Activated gamma-delta T cell treated with Interleukin-2 at 50 U/mL for 16 hours (primary cell): ENCODE measurements at regions not wholly inside any gene's neighbourhood (a gene's known extent, or its start where the extent isn't known, plus 50 kb on each side); places are given as distances from the start of the nearest gene placed in this dataset.
"Not testable (repeated sequence)": the region's sequence is repeated elsewhere in the genome, so short reads cannot be mapped to it uniquely, and the experiment has no call there.

ENCODE experiments used
- DNase-seq: peaks from one replicate; pipeline ENCODE4 v3.0.0-alpha.2; 2020

GRCh38 chr5:124973661-124974060, 227.2 kb upstream of the ZNF608 start:
- no peak for DNase-seq

- no peak for DNase-seq
These were observed 229.6 kb upstream of the ZNF608 start for GRCh38 chr5:124976086-124976485.

DNA sequence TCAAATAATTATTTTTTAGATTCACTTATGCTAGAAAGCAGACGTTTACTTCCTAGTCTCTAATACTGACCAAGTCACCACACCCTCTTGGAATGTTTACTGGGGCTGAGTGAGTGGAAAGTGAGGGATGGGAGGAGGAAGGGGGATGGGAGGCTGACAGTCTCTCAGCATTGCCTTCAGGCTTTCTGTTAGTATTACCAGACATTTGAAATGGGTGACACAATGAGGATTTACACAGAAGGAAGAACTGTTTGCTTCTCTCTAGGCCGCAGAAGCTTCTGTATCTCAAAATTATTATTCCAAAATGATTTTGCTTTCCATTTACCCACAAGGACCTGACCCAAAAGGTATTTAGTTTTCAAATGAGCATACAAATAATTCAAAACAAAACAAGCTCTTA, 232.8 kb upstream of the ZNF608 start:
- DNase-seq: no peak

DNA sequence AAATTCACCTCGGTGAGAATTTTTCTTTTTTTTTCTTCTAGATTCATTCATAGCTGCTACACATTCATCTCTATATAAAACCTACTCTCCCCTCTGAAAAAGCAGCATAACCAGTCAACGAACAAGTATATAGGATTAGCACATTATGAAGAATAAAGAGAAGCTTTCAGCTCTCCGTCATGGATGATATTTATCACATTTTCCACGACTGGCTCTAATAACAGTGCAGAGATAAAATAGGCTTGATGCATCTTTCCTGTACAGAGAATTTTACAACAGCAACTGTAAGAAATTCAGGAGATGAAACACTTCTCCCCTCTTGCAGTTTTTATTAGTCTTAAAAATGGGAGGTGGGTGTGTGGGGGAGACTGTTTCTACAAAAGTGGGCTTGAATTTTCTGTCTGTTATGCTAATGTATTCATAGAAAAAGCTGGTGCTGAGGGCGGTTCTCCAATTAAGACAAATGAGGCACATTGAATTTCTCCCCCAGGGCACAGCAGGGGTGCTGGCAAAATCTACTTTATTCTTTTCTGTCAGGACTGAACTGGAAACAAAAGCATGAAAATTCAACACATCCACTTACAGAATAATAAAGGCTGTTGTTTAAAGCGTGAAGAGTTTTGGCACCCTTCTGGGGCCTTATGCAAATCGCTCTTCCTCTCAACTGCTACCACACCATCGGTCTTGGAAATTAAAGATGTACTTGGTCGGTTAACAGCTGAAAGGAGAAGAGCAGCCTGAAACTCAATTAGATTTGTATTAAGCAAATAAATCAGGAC, 233.9 kb upstream of the ZNF608 start:
- DNase-seq: no peak

DNA sequence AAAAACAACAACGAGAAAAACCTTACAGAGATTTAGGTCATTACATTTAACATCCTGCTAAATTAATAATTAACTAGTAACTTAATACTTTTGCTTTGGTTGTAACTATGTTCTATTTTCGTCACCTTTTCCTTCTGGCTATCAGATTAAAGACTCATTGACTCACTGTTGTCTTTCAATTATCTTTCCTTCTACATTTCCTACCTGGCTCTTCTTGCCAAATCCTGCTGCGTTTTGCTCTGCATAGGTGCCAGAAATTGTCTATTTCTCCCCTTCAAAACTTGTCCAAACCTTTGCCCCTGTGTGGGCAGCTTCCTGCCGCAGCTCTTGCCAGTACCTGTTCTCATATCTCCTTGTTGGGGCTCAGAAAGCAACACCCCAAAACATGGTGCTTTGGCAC, 235.5 kb upstream of the ZNF608 start:
- no peak for DNase-seq

DNA sequence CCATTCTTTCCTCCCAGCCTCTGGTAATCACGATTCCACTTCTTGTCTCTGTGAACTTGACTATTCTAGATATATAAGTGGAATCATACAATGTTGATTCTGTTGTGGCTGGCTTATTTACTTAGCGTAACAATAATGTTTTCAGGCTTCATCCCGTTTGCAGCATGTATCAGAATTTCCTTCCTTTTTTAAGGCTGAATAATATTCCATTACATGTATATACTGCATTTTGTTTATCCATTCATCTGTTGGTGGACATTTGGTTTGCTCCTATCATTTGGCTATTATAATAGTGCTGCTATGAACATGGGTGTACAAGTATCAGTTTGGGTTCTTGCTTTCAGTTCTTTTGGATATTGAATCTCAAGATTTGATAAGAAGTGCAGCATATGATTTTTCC, 239.7 kb upstream of the ZNF608 start:
- no peak for DNase-seq

DNA sequence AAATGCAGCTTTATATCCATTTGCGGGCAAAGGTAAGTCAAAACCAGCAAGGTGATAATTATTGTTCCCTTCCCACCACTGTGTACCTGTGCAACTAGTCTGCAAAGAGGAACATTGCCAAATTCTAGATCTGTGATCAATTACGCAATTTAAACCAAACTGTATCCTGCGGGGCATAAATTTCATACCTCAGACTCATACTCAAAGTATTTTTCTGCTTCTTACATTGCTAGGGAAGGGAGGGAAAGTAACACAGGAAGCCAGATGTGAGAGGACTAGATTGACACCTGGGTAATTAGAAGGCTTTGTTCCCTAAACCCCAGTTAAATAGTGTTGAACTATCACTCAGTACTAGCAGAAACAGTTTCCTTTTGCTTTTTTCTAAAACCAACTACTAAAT, 240.2 kb upstream of the ZNF608 start:
- no peak for DNase-seq

- not testable (repeated sequence) for DNase-seq
These were observed 241.3 kb upstream of the ZNF608 start for GRCh38 chr5:124987786-124988185.

- no peak for DNase-seq
These were observed 244.3 kb upstream of the ZNF608 start for GRCh38 chr5:124990723-124991122.

DNA sequence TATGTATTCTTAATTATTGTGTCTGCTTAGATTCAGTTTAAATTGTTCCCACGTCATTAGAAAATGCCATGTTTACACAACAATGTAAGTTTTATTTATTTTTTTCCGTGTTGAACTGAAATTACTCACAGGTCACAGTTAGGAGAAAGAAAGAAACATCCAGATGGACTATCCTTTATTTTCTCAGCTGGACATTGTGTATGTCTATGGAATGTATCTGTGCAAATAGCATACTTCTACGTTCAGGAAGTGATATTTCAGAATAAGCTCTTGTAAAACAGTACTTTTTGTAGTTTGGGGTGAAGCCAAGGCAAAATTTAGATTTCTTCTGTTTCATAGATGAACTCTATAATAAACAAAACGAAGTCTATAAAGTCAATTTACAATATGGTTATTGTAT, 249.0 kb upstream of the ZNF608 start:
- DNase-seq: no peak

- DNase-seq: no peak
These were observed 249.8 kb upstream of the ZNF608 start for GRCh38 chr5:124996023-124996763.

- DNase-seq: no peak
These were observed 250.3 kb upstream of the ZNF608 start for GRCh38 chr5:124996764-124997077.

DNA sequence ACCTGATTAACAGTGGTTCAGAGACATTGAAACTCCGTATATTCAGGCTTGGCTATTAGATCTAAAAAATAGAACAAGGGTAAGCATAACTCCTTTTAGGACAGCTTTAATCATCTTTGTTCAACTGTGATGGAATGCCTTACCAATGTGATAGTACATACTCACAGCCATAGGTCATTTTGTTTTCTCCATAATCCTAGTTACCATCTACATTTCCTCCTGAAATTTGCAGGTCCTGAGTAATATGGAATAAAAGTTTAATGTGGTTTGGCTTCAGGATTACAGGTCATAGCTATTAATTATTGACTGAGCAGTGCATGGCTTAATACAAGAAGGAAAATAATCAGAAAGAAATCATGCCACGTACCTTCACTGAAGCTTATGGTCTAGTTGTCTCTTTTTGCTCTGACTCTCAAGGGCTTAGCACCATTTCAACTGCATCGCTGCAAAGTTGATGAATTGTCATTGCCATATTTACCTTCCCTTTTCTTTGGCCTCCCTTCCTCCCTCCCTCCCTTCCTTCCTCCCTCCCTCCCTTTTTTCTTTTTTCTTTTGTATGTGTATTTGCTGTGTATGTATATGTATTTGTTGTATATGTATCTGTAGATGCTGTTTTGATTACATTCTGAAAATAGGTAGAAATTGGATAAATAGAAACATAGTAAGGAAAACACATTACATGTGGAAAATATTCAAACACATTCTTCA, 250.9 kb upstream of the ZNF608 start:
- DNase-seq: no peak

DNA sequence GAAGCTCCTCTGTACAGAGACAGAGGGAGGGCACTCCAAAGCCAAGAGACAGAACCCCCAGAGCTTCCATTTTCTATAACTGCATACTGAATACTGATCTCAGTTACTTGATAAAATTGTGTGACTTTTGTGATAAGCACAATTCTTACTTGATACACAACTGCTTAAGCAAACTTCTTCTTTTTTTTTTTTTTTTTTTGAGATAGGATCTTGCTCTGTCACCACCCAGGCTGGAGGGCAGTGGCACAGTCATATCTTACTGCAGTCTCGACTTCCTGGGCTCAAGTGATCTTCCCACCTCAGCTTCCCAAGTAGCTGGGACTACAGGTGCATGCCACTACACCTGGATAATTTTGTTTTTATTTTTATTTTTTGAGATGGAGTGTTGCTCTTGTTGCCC, 252.1 kb upstream of the ZNF608 start:
- DNase-seq: no peak

- DNase-seq: no peak
These were observed 256.5 kb upstream of the ZNF608 start for GRCh38 chr5:125002727-125003598.

DNA sequence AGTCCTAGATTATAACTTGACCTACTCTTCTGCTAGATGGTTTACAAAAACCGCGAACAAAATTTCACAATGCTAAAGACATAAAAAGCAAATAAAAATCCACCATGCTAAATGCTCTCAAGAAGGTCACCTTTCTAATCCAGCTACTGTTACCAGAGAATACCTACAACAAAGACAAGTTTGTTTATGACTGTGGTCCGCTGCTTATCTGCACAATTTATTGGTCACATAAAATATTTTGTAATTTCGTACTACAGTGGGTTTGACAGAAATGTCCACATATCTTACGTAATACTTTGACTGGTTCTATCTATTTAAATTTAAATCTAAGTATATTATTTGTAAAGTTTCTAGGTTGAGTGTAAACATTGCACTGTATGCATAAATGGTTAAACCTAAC, 257.6 kb upstream of the ZNF608 start:
- DNase-seq: no peak

GRCh38 chr5:125005266-125005665, 258.8 kb upstream of the ZNF608 start:
- DNase-seq: no peak

DNA sequence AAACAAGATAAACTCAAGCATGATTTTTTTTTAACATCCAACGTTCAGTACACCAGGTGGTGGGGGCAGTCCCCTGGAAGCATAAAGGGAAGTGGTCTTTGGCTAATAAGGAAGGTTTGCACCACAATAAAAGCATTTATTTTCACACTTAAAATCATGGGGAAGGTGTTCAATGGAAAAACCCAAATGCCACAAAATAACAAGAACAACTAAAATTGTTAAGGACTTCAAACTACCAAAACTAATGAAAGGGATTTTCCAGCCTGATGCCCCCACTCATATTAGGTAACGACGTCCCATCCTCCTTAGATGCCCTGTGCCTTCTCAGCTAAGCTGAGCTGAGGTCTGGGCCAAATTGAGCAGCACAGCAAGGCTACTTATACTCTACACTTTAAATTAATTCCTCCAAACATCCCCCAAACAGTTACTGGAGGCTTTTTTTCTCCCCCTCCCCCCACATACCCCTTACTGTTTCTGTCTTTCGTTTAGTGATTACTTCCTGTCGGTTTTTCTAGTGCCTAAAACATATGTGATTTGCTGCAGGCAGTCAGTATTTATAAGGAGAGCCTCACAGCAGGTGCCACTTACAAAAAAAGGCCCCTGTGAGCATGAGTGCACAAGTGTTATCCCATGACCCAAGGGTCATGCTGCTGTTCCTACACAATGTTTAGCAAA, 259.7 kb upstream of the ZNF608 start:
- DNase-seq: no peak

- DNase-seq: no peak
These were observed 263.9 kb upstream of the ZNF608 start for GRCh38 chr5:125010356-125010755.

GRCh38 chr5:125011014-125011413, 264.6 kb upstream of the ZNF608 start:
- no peak for DNase-seq

DNA sequence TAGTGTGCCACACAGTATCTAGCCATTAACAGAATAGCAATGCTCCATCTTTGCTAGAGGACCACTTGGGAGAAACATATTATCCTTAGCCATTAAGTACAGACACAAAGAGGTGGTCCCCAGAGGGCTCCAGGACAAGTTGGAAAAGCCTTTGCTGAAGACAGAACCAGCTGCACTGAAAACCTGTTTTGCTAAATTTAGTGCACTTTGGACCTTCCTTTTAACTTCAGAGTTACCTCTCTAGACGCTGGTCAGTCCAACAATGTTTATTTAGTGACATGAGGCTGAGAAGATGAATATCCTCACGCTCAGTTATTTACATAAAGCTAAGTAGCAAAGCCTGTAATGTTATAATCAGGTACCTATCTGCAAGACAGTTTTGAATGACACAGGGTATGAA, 265.0 kb upstream of the ZNF608 start:
- no peak for DNase-seq

DNA sequence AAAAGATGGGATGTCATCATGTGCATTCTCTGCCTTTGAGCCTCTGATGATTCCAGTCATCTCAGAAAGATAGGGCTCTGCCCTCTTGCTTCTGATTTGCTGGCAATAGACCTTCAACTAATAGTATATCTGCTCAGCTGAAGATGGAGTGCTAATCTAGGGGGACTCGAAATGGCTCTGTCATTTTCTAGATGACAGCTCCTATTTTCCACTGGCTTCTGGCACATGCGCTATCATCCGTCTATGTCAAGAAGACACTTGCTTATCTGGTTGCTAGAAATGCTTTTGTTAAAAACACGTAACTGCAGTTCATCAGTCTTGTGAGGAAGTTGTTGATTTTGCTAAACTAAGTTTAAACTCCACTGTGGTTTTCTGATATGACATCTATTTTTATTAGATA, 265.5 kb upstream of the ZNF608 start:
- DNase-seq: no peak
